Lower leg skin (tissue), 4 donors: ENCODE measurements at regions not wholly inside any gene's neighbourhood (a gene's known extent, or its start where the extent isn't known, plus 50 kb on each side); places are given as distances from the start of the nearest gene placed in this dataset.
A peak's percentile ranks its signal among the peaks of the same experiment; 100 is the strongest.

Experiments
- DNase-seq, 2 donors: peaks; one replicate each; pipeline ENCODE4 v3.0.0-alpha.2; 2019; ENCODE audit warnings: low spot score in 2 of 2
- H3K4me3 ChIP-seq: fragments of 200-600 bp; sonication (generic); 2 replicates; pipeline ENCODE4 v1.5.1; 2017; ENCODE audit warnings: mild to moderate bottlenecking, low read depth; ENCODE audit not compliant: poor library complexity, severe bottlenecking
- CTCF ChIP-seq, 3 donors: fragments of 450-650 bp; IDR thresholded peaks; one replicate each; pipeline ENCODE4 v1.5.1; 2016; ENCODE audit warnings: antibody characterized with exemption in 3 of 3, mild to moderate bottlenecking in 3 of 3, moderate library complexity in 2 of 3
- POLR2A ChIP-seq, 2 donors: fragments of 450-650 bp; IDR thresholded peaks; one replicate each; pipeline ENCODE4 v1.6.1; 2016 to 2017; ENCODE audit warnings: antibody characterized with exemption in 2 of 2, mild to moderate bottlenecking in 1 of 2, moderate library complexity in 1 of 2
- WGBS, 2 donors: methylation state at CpG; one replicate each; pipeline ENCODE4 v1.1.5; 2018; 5-methylcytosine and 5-hydroxymethylcytosine counted together
- intact Hi-C: fragments of 100-400 bp; cut with DNase I; formaldehyde crosslinking; loops from one replicate; pipeline ENCODE4 v1.15.0; 2023; ENCODE audit warnings: low total_unique reads

GRCh38 chr18:76730901-76731300 is 91.5 kb upstream of the ZNF236 start:
- H3K4me3 ChIP-seq, result no peak overlapping the region
- no peak for DNase-seq
- no peak for TF ChIP-seq CTCF (IDR thresholded peaks at IDR 0.05)
- no peak for TF ChIP-seq POLR2A (IDR thresholded peaks at IDR 0.05)
- WGBS, 2 donors, result 23 to 26% methylated on average over 2 of the region's 2 CpGs
- intact Hi-C loops, result no loop called here

- intact Hi-C loops, result no loop called here
- TF ChIP-seq CTCF (IDR thresholded peaks at IDR 0.05) (no peak), POLR2A (IDR thresholded peaks at IDR 0.05) (no peak)
- 42 to 60% methylated on average over 1 of the region's 1 CpG for WGBS, 2 donors
- H3K4me3 ChIP-seq, result no peak overlapping the region
- no peak for DNase-seq
These were observed 94.8 kb upstream of the ZNF236 start for GRCh38 chr18:76727589-76727988.

- 20 to 41% methylated on average over 2 of the region's 2 CpGs for WGBS, 2 donors
- intact Hi-C loops, result no loop called here
- H3K4me3 ChIP-seq, result no peak overlapping the region
- TF ChIP-seq CTCF (IDR thresholded peaks at IDR 0.05) (no peak), POLR2A (IDR thresholded peaks at IDR 0.05) (no peak)
- DNase-seq, result no peak
These were observed 96.9 kb upstream of the ZNF236 start for GRCh38 chr18:76725445-76725844.

GRCh38 chr18:76722224-76723061 is 99.9 kb upstream of the ZNF236 start:
- WGBS, 2 donors, result 91 to 92% methylated on average over 14 of the region's 14 CpGs
- intact Hi-C loops, result no loop called here
- no peak for TF ChIP-seq POLR2A (IDR thresholded peaks at IDR 0.05)
- no peak for TF ChIP-seq CTCF (IDR thresholded peaks at IDR 0.05)
- peak in 1 of 2 donors; percentile 78 for DNase-seq
- no peak overlapping the region for H3K4me3 ChIP-seq

- DNase-seq, result peak in 1 of 2 donors; percentile 71
- no peak overlapping the region for H3K4me3 ChIP-seq
- TF ChIP-seq CTCF (IDR thresholded peaks at IDR 0.05), result no peak
- no peak for TF ChIP-seq POLR2A (IDR thresholded peaks at IDR 0.05)
- intact Hi-C loops, result no loop called here
- 79 to 80% methylated on average over 9 of the region's 9 CpGs for WGBS, 2 donors
These were observed 101.0 kb upstream of the ZNF236 start for GRCh38 chr18:76721207-76721996.
